ENCODE measurements at regions not wholly inside any gene's neighbourhood (a gene's known extent, or its start where the extent isn't known, plus 50 kb on each side); places are given as distances from the start of the nearest gene placed in this dataset.

DNA sequence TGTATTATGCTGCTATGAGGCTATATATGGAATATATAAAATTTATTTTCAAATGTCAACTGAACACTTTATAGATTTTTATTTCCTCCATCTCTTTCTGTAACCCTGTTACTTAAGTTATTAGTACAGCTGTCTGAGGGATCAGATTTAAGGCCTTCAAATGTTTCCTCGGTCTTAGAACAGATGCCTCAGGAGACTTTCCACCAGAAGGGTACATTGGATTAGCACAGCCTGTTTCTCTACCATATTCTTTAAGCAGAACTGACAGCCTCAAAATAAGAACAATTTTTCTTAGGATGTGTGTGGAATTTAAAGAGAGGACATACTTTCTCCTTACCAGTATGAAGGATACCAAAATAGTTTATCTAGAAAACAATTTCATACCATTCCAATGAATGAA, 53.0 kb upstream of the HGF start:
- TF ChIP-seq POLR2A (IDR thresholded peaks at IDR 0.05; ENCODE audit: extremely low read depth, insufficient read length) (no peak), CTCF (IDR thresholded peaks at IDR 0.05; ENCODE audit: low read depth, low read length) (no peak), MYC (IDR thresholded peaks at IDR 0.05; ENCODE audit: low read depth, low read length) (no peak)
- TF ChIP-seq, protein P1, sequence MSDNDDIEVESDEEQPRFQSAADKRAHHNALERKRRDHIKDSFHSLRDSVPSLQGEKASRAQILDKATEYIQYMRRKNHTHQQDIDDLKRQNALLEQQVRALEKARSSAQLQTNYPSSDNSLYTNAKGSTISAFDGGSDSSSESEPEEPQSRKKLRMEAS (IDR thresholded peaks at IDR 0.05; ENCODE audit: low read depth, low read length), result no peak

Data from NB4 (cell line).